Keratinocyte (primary cell): ENCODE measurements at regions not wholly inside any gene's neighbourhood (a gene's known extent, or its start where the extent isn't known, plus 50 kb on each side); places are given as distances from the start of the nearest gene placed in this dataset.

ENCODE experiments used
- DNase-seq: peaks from one replicate; pipeline ENCODE4 v3.0.0-alpha.2; 2011; ENCODE audit warnings: low read depth, missing footprints, low spot score
- FAIRE-seq: peaks from 2 replicates; lab custom pipeline; 2011; peaks lifted over from hg19 to GRCh38; lab: Jason Lieb, UNC
- H2AFZ ChIP-seq: 2 replicates; pipeline ENCODE4 v1.6.0; 2012; ENCODE audit warnings: low read length, control low read depth, inconsistent platforms; ENCODE audit not compliant: control insufficient read depth
- H3K27ac ChIP-seq: 2 replicates; pipeline ENCODE4 v1.5.1; 2011; ENCODE audit warnings: low read length; ENCODE audit not compliant: control insufficient read depth, insufficient read depth
- H3K27me3 ChIP-seq: 3 replicates; pipeline ENCODE4 v1.6.0; 2011; ENCODE audit warnings: low read length; ENCODE audit not compliant: control insufficient read depth, insufficient read depth; ENCODE audit errors: extremely low read depth
- H3K36me3 ChIP-seq, 2 experiments: 2 replicates in 1 of 2; 3 replicates in 1 of 2; pipeline ENCODE4 v1.5.1; 2011; ENCODE audit warnings: low read length in 2 of 2, mild to moderate bottlenecking in 1 of 2; ENCODE audit not compliant: control insufficient read depth in 2 of 2, insufficient read depth in 2 of 2; ENCODE audit errors: extremely low read depth in 1 of 2
- H3K4me1 ChIP-seq: 3 replicates; pipeline ENCODE4 v1.5.1; 2011; ENCODE audit warnings: low read length; ENCODE audit not compliant: control insufficient read depth, insufficient read depth; ENCODE audit errors: extremely low read depth
- H3K4me2 ChIP-seq: 3 replicates; pipeline ENCODE4 v1.6.0; 2011; ENCODE audit warnings: low read depth, low read length; ENCODE audit not compliant: control insufficient read depth, insufficient read depth; ENCODE audit errors: extremely low read depth
- H3K4me3 ChIP-seq, 3 experiments: fragments of 200-600 bp in 1 of 3; sonication (generic) in 1 of 3; 2 replicates in 2 of 3; 3 replicates in 1 of 3; pipeline ENCODE4 v1.5.1; 2011 to 2016; ENCODE audit warnings: low read length in 3 of 3, mild to moderate bottlenecking in 3 of 3, control low read depth in 2 of 3, inconsistent platforms in 1 of 3, low read depth in 1 of 3, mixed read lengths in 1 of 3, mixed run types in 1 of 3, moderate library complexity in 1 of 3; ENCODE audit not compliant: control insufficient read depth in 2 of 3, insufficient read depth in 2 of 3; ENCODE audit errors: extremely low read depth in 1 of 3
- H3K79me2 ChIP-seq: 2 replicates; pipeline ENCODE4 v1.6.0; 2012; ENCODE audit warnings: low read length; ENCODE audit not compliant: control insufficient read depth, insufficient read depth
- H3K9ac ChIP-seq: 3 replicates; pipeline ENCODE4 v1.6.0; 2011; ENCODE audit warnings: low read length; ENCODE audit not compliant: control insufficient read depth, insufficient read depth; ENCODE audit errors: extremely low read depth
- H3K9me1 ChIP-seq: 3 replicates; pipeline ENCODE4 v1.6.0; 2011; ENCODE audit warnings: low read length; ENCODE audit not compliant: control insufficient read depth, insufficient read depth; ENCODE audit errors: extremely low read depth
- H3K9me3 ChIP-seq: 2 replicates; pipeline ENCODE4 v1.5.1; 2012; ENCODE audit warnings: low read depth, low read length; ENCODE audit not compliant: control insufficient read depth
- H4K20me1 ChIP-seq: 3 replicates; pipeline ENCODE4 v1.6.0; 2011; ENCODE audit warnings: low read length; ENCODE audit not compliant: control insufficient read depth, insufficient read depth; ENCODE audit errors: extremely low read depth
- EZH2 ChIP-seq: IDR thresholded peaks from one replicate; pipeline ENCODE4 v1.6.1; 2012; ENCODE audit warnings: inconsistent platforms, mild to moderate bottlenecking, low read length, moderate library complexity
- dilution Hi-C: fragments of 300-500 bp; cut with MboI; formaldehyde crosslinking; loops from one replicate; pipeline ENCODE4 v1.7.0; 2020; ENCODE audit warnings: low sequenced_read_pairs; ENCODE audit not compliant: extremely low pct_ligation_motif_present
- TF ChIP-seq, protein P1 (sequence below), 3 experiments: IDR thresholded peaks in 1 of 3; conservative IDR thresholded peaks in 1 of 3; optimal IDR thresholded peaks in 1 of 3; 2 replicates in 2 of 3; 3 replicates in 1 of 3; pipeline versions ENCODE3 to v1.5.1; 2011; ENCODE audit warnings: low read length in 3 of 3, mild to moderate bottlenecking in 3 of 3, moderate library complexity in 2 of 3, control low read depth in 1 of 3, inconsistent platforms in 1 of 3; ENCODE audit not compliant: insufficient read depth in 2 of 3; ENCODE audit errors: extremely low read depth in 1 of 3

GRCh38 chr4:117574085-117574484 lies 460.2 kb upstream of the NDST3 start:
- no peaks in the 10 kb centered on the region for H3K9me3 ChIP-seq
- H3K27me3 ChIP-seq = no peaks in the 10 kb centered on the region
- H3K9ac ChIP-seq = no peak overlapping the region
- H3K4me3 ChIP-seq = no peak overlapping the region
- DNase-seq (no peak), FAIRE-seq (no peak)
- no peaks in the 10 kb centered on the region for H3K79me2 ChIP-seq
- H3K4me1 ChIP-seq = no peaks in the 10 kb centered on the region
- no peak overlapping the region for H3K4me2 ChIP-seq
- no peaks in the 10 kb centered on the region for H3K36me3 ChIP-seq
- no peaks in the 10 kb centered on the region for H4K20me1 ChIP-seq
- no peaks in the 10 kb centered on the region for H3K9me1 ChIP-seq
- TF ChIP-seq, protein P1, sequence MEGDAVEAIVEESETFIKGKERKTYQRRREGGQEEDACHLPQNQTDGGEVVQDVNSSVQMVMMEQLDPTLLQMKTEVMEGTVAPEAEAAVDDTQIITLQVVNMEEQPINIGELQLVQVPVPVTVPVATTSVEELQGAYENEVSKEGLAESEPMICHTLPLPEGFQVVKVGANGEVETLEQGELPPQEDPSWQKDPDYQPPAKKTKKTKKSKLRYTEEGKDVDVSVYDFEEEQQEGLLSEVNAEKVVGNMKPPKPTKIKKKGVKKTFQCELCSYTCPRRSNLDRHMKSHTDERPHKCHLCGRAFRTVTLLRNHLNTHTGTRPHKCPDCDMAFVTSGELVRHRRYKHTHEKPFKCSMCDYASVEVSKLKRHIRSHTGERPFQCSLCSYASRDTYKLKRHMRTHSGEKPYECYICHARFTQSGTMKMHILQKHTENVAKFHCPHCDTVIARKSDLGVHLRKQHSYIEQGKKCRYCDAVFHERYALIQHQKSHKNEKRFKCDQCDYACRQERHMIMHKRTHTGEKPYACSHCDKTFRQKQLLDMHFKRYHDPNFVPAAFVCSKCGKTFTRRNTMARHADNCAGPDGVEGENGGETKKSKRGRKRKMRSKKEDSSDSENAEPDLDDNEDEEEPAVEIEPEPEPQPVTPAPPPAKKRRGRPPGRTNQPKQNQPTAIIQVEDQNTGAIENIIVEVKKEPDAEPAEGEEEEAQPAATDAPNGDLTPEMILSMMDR (optimal IDR thresholded peaks at IDR 0.05 in 1 of 3, IDR thresholded peaks at IDR 0.05 in 1 of 3, conservative IDR thresholded peaks at IDR 0.05 in 1 of 3; ENCODE audit: extremely low read depth in 1 of 3, insufficient read depth in 2 of 3, low read length in 3 of 3) = no peak
- TF ChIP-seq EZH2 = no peak
- no peak overlapping the region for H3K27ac ChIP-seq
- no peak overlapping the region for H2AFZ ChIP-seq
- dilution Hi-C loops = no loop called here

- Histone ChIP-seq H3K9me3 (no peaks in the 10 kb centered on the region), H3K79me2 (no peaks in the 10 kb centered on the region), H3K9me1 (no peaks in the 10 kb centered on the region), H3K4me1 (no peaks in the 10 kb centered on the region), H4K20me1 (no peaks in the 10 kb centered on the region), H3K4me2 (no peak overlapping the region), H3K36me3 (no peaks in the 10 kb centered on the region), H2AFZ (no peak overlapping the region), H3K27me3 (no peaks in the 10 kb centered on the region), H3K4me3 (no peak overlapping the region), H3K27ac (no peak overlapping the region), H3K9ac (no peak overlapping the region)
- dilution Hi-C loops = no loop called here
- TF ChIP-seq, protein P1 (optimal IDR thresholded peaks at IDR 0.05 in 1 of 3, IDR thresholded peaks at IDR 0.05 in 1 of 3, conservative IDR thresholded peaks at IDR 0.05 in 1 of 3; ENCODE audit: extremely low read depth in 1 of 3, insufficient read depth in 2 of 3, low read length in 3 of 3) = no peak
- no peak for TF ChIP-seq EZH2
- DNase-seq (no peak), FAIRE-seq (no peak)
These were observed 458.4 kb upstream of the NDST3 start for GRCh38 chr4:117575850-117576249.
